ENCODE measurements at regions not wholly inside any gene's neighbourhood (a gene's known extent, or its start where the extent isn't known, plus 50 kb on each side); places are given as distances from the start of the nearest gene placed in this dataset.

DNA sequence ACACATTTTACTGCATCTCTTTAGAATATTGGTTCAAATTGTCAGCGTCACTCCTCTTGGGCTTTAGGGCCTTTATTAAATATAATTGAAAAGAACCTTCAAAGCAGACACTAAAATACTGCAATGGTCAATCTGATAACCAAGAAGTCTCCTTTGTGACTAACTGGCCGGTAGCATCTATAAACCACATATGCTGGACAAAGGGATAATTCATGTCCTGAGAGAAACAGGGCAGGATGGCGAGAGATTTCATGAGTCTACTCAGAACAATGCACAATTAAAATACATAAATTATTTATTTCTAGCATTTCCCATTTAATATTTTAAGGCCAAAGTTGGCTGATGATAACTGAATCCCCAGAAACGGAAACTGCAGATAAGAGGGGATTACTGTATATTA lies 1083.4 kb upstream of the CDH18 start:
- Histone ChIP-seq H3K4me3 (ENCODE audit: low read length) (no peak overlapping the region), H3K23ac (ENCODE audit: low read length) (no peak overlapping the region), H3K18ac (ENCODE audit: low read length) (no peak overlapping the region), H2BK120ac (ENCODE audit: low read depth, low read length) (no peak overlapping the region), H3K9ac (ENCODE audit: low read length) (no peak overlapping the region), H3K4me2 (ENCODE audit: low read length) (no peak overlapping the region), H4K5ac (ENCODE audit: low read length) (no peak overlapping the region), H2AK5ac (ENCODE audit: low read length) (no peak overlapping the region), H4K8ac (ENCODE audit: low read depth, low read length) (no peak overlapping the region), H2BK5ac (ENCODE audit: low read length) (no peak overlapping the region), H3K27ac (ENCODE audit: low read depth, low read length) (no peak overlapping the region), H2BK15ac (replicated peaks; ENCODE audit: low read depth) (no peak overlapping the region), H3K79me2 (ENCODE audit: control insufficient read depth, insufficient read depth, low read length) (no peaks in the 10 kb centered on the region), H3K4me1 (ENCODE audit: control insufficient read depth, low read depth, low read length) (no peaks in the 10 kb centered on the region), H3K56ac (ENCODE audit: low read length) (no peak overlapping the region), H3K79me1 (ENCODE audit: low read length) (no peaks in the 10 kb centered on the region), H3K36me3 (ENCODE audit: control insufficient read depth, insufficient read depth, low read length) (no peaks in the 10 kb centered on the region), H3K4ac (ENCODE audit: low read depth, low read length) (no peak overlapping the region), H3K27me3 (ENCODE audit: insufficient read depth, low read length, poor library complexity) (no peaks in the 10 kb centered on the region)
- DNase-seq: no peak
- no CpG with 5 or more reads among the region's 4 CpGs for WGBS (ENCODE audit: extremely low coverage, insufficient coverage, low lambda C conversion rate)

DNA sequence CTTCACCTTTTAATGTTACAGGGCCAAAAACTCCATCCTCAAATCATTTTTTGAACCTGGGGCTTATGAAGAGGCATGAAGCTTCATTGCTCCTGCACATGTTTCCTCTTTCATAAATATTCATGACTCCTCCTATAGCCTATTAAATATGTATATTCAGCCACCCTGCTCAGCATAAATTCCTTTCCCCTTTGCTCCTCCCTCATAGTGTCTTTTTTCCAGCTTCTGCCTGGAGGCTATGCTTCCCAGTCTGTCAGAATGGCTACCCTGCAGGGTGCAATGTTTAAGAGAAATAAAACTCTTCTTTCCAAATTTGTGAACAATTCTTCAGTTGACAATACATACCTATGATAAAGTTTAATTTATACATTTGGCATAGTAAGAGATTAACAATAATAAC lies 1082.9 kb upstream of the CDH18 start:
- Histone ChIP-seq H3K23ac (ENCODE audit: low read length) (no peak overlapping the region), H2AK5ac (ENCODE audit: low read length) (no peak overlapping the region), H2BK120ac (ENCODE audit: low read depth, low read length) (no peak overlapping the region), H3K18ac (ENCODE audit: low read length) (no peak overlapping the region), H3K4me1 (ENCODE audit: control insufficient read depth, low read depth, low read length) (no peaks in the 10 kb centered on the region), H4K8ac (ENCODE audit: low read depth, low read length) (no peak overlapping the region), H3K4ac (ENCODE audit: low read depth, low read length) (no peak overlapping the region), H2BK5ac (ENCODE audit: low read length) (no peak overlapping the region), H3K79me1 (ENCODE audit: low read length) (no peaks in the 10 kb centered on the region), H3K4me3 (ENCODE audit: low read length) (no peak overlapping the region), H3K56ac (ENCODE audit: low read length) (no peak overlapping the region), H2BK15ac (replicated peaks; ENCODE audit: low read depth) (no peak overlapping the region), H3K27me3 (ENCODE audit: insufficient read depth, low read length, poor library complexity) (no peaks in the 10 kb centered on the region), H3K4me2 (ENCODE audit: low read length) (no peak overlapping the region), H3K9ac (ENCODE audit: low read length) (no peak overlapping the region), H3K79me2 (ENCODE audit: control insufficient read depth, insufficient read depth, low read length) (no peaks in the 10 kb centered on the region), H4K5ac (ENCODE audit: low read length) (no peak overlapping the region), H3K36me3 (ENCODE audit: control insufficient read depth, insufficient read depth, low read length) (no peaks in the 10 kb centered on the region), H3K27ac (ENCODE audit: low read depth, low read length) (no peak overlapping the region)
- peak; percentile 47 for DNase-seq

DNA sequence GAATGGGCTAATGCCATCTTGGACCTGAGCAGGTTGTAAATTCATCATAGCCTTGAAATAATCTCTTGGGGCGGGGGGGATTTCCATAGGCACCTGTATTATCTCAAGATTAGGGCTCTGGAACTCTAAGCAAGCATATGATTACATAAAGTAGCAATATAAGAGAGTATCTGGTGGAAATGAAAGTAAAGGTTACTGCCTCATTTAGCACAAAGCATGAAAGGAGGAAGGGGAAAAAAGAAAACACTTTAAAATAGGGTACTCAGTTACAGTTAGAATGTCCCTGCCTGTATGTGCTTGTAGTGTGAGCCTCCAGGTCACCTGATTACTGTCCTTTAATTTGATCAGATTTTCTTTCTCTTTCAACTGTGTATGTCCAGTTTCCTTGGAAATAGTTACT lies 1079.7 kb upstream of the CDH18 start:
- H2AK5ac ChIP-seq (ENCODE audit: low read length): no peak overlapping the region
- no peak overlapping the region for H2BK5ac ChIP-seq (ENCODE audit: low read length)
- H2BK120ac ChIP-seq (ENCODE audit: low read depth, low read length): no peak overlapping the region
- no peak overlapping the region for H3K56ac ChIP-seq (ENCODE audit: low read length)
- no peak overlapping the region for H3K27ac ChIP-seq (ENCODE audit: low read depth, low read length)
- H3K18ac ChIP-seq (ENCODE audit: low read length): no peak overlapping the region
- H4K5ac ChIP-seq (ENCODE audit: low read length): no peak overlapping the region
- no CpG with 5 or more reads among the region's 1 CpG for WGBS (ENCODE audit: extremely low coverage, insufficient coverage, low lambda C conversion rate)
- H3K9ac ChIP-seq (ENCODE audit: low read length): no peak overlapping the region
- no peaks in the 10 kb centered on the region for H3K4me1 ChIP-seq (ENCODE audit: control insufficient read depth, low read depth, low read length)
- H3K79me2 ChIP-seq (ENCODE audit: control insufficient read depth, insufficient read depth, low read length): no peaks in the 10 kb centered on the region
- no peak overlapping the region for H3K23ac ChIP-seq (ENCODE audit: low read length)
- no peak for DNase-seq
- no peak overlapping the region for H2BK15ac ChIP-seq (replicated peaks; ENCODE audit: low read depth)
- H3K79me1 ChIP-seq (ENCODE audit: low read length): no peaks in the 10 kb centered on the region
- no peak overlapping the region for H3K4me3 ChIP-seq (ENCODE audit: low read length)
- no peak overlapping the region for H4K8ac ChIP-seq (ENCODE audit: low read depth, low read length)
- no peak overlapping the region for H3K4me2 ChIP-seq (ENCODE audit: low read length)
- no peaks in the 10 kb centered on the region for H3K27me3 ChIP-seq (ENCODE audit: insufficient read depth, low read length, poor library complexity)
- H3K4ac ChIP-seq (ENCODE audit: low read depth, low read length): no peak overlapping the region
- H3K36me3 ChIP-seq (ENCODE audit: control insufficient read depth, insufficient read depth, low read length): no peaks in the 10 kb centered on the region

DNA sequence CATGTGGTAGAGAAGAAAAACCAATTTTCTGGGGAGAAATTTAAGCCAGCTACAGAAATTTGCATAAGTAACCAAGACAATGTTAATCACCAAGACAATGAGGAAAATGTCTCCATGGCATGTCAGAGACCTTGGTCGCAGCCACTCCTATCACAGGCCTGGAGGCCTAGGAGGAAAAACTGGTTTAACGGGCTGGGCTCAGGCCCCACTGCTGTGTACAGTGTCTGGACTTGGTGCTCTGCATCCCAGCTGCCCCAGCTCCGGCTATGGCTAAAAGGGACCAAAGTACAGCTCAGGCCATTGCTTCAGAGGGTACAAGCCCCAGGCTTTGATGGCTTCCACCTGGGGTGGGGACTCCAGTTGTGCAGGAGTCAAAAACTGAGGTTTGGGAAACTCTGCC lies 1075.1 kb upstream of the CDH18 start:
- H3K4me3 ChIP-seq (ENCODE audit: low read length): no peak overlapping the region

DNA sequence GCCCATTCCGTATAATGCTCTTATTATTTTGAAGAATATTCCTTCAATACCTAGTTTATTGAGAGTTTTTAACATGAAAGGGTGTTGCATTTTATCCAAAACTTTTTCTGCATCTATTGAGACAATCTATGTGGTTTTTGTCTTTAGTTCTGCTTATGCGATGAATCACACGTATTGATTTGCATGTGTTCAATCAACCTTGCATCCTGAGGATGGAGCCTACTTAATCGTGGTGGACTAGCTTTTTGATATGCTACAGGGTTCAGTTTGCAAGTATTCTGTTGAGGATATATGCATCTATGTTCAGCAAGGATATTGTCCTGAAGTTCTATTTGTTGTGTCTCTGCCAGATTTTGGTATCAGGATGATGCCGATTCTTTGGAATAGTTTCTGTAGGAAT lies 1070.3 kb upstream of the CDH18 start:
- Histone ChIP-seq H3K4me1 (ENCODE audit: control insufficient read depth, low read depth, low read length) (no peaks in the 10 kb centered on the region), H2BK120ac (ENCODE audit: low read depth, low read length) (no peak overlapping the region), H3K23ac (ENCODE audit: low read length) (no peak overlapping the region), H4K5ac (ENCODE audit: low read length) (no peak overlapping the region), H3K56ac (ENCODE audit: low read length) (no peak overlapping the region), H2BK5ac (ENCODE audit: low read length) (no peak overlapping the region), H3K27me3 (ENCODE audit: insufficient read depth, low read length, poor library complexity) (no peaks in the 10 kb centered on the region), H3K36me3 (ENCODE audit: control insufficient read depth, insufficient read depth, low read length) (no peaks in the 10 kb centered on the region), H2BK15ac (replicated peaks; ENCODE audit: low read depth) (no peak overlapping the region), H3K79me2 (ENCODE audit: control insufficient read depth, insufficient read depth, low read length) (no peaks in the 10 kb centered on the region), H2AK5ac (ENCODE audit: low read length) (no peak overlapping the region), H3K27ac (ENCODE audit: low read depth, low read length) (no peak overlapping the region), H3K4me2 (ENCODE audit: low read length) (no peak overlapping the region), H4K8ac (ENCODE audit: low read depth, low read length) (no peak overlapping the region), H3K4ac (ENCODE audit: low read depth, low read length) (no peak overlapping the region), H3K9ac (ENCODE audit: low read length) (no peak overlapping the region), H3K79me1 (ENCODE audit: low read length) (no peaks in the 10 kb centered on the region), H3K4me3 (ENCODE audit: low read length) (no peak overlapping the region), H3K18ac (ENCODE audit: low read length) (no peak overlapping the region)
- WGBS (ENCODE audit: extremely low coverage, insufficient coverage, low lambda C conversion rate): no CpG with 5 or more reads among the region's 5 CpGs
- no peak for DNase-seq

More for the DNA sequence above, 1075.1 kb upstream of the CDH18 start:
- Histone ChIP-seq H3K18ac (ENCODE audit: low read length) (no peak overlapping the region), H3K79me2 (ENCODE audit: control insufficient read depth, insufficient read depth, low read length) (no peaks in the 10 kb centered on the region), H3K4ac (ENCODE audit: low read depth, low read length) (no peak overlapping the region), H3K27me3 (ENCODE audit: insufficient read depth, low read length, poor library complexity) (no peaks in the 10 kb centered on the region), H2BK15ac (replicated peaks; ENCODE audit: low read depth) (no peak overlapping the region), H3K36me3 (ENCODE audit: control insufficient read depth, insufficient read depth, low read length) (no peaks in the 10 kb centered on the region), H3K9ac (ENCODE audit: low read length) (no peak overlapping the region), H3K4me2 (ENCODE audit: low read length) (no peak overlapping the region), H4K8ac (ENCODE audit: low read depth, low read length) (no peak overlapping the region), H2BK120ac (ENCODE audit: low read depth, low read length) (no peak overlapping the region), H3K23ac (ENCODE audit: low read length) (no peak overlapping the region), H4K5ac (ENCODE audit: low read length) (no peak overlapping the region), H2AK5ac (ENCODE audit: low read length) (no peak overlapping the region), H3K4me1 (ENCODE audit: control insufficient read depth, low read depth, low read length) (no peaks in the 10 kb centered on the region), H3K56ac (ENCODE audit: low read length) (no peak overlapping the region), H3K79me1 (ENCODE audit: low read length) (no peaks in the 10 kb centered on the region), H3K27ac (ENCODE audit: low read depth, low read length) (no peak overlapping the region), H2BK5ac (ENCODE audit: low read length) (no peak overlapping the region)
- no CpG with 5 or more reads among the region's 3 CpGs for WGBS (ENCODE audit: extremely low coverage, insufficient coverage, low lambda C conversion rate)
- DNase-seq: no peak

DNA sequence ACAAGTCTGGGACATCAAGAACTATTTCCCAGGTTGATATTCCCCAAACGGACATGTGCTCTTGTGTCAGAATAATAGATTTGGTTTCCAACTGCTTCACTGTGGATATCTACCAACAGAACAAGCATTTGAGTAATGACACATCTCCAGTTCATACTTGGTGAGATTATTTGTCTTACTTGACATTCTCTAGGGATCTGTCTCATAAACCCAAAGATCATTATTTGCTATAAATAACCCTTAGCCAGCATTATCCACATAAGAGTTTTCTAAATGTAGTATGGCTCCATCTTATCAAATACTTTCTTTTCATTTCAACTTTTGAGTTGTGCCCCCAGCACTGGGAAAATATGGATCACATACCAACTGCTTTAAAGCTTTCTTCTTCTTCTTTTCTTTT lies 1063.9 kb upstream of the CDH18 start:
- H3K4me1 ChIP-seq (ENCODE audit: control insufficient read depth, low read depth, low read length): no peaks in the 10 kb centered on the region
- no peak overlapping the region for H3K56ac ChIP-seq (ENCODE audit: low read length)
- no peak overlapping the region for H2BK120ac ChIP-seq (ENCODE audit: low read depth, low read length)
- no peaks in the 10 kb centered on the region for H3K36me3 ChIP-seq (ENCODE audit: control insufficient read depth, insufficient read depth, low read length)
- H2BK15ac ChIP-seq (replicated peaks; ENCODE audit: low read depth): no peak overlapping the region
- H4K8ac ChIP-seq (ENCODE audit: low read depth, low read length): no peak overlapping the region
- WGBS (ENCODE audit: extremely low coverage, insufficient coverage, low lambda C conversion rate): no CpG with 5 or more reads among the region's 1 CpG
- H3K4me3 ChIP-seq (ENCODE audit: low read length): no peak overlapping the region
- H3K79me2 ChIP-seq (ENCODE audit: control insufficient read depth, insufficient read depth, low read length): no peaks in the 10 kb centered on the region
- H3K9ac ChIP-seq (ENCODE audit: low read length): no peak overlapping the region
- H3K27ac ChIP-seq (ENCODE audit: low read depth, low read length): no peak overlapping the region
- H3K4ac ChIP-seq (ENCODE audit: low read depth, low read length): no peak overlapping the region
- H3K4me2 ChIP-seq (ENCODE audit: low read length): no peak overlapping the region
- no peaks in the 10 kb centered on the region for H3K79me1 ChIP-seq (ENCODE audit: low read length)
- no peak overlapping the region for H2BK5ac ChIP-seq (ENCODE audit: low read length)
- DNase-seq: no peak
- H3K18ac ChIP-seq (ENCODE audit: low read length): no peak overlapping the region
- H3K27me3 ChIP-seq (ENCODE audit: insufficient read depth, low read length, poor library complexity): no peaks in the 10 kb centered on the region
- H3K23ac ChIP-seq (ENCODE audit: low read length): no peak overlapping the region
- no peak overlapping the region for H4K5ac ChIP-seq (ENCODE audit: low read length)
- H2AK5ac ChIP-seq (ENCODE audit: low read length): no peak overlapping the region

Data from mesendoderm (in vitro differentiated cells).